H9 (cell line): ENCODE measurements at regions not wholly inside any gene's neighbourhood (a gene's known extent, or its start where the extent isn't known, plus 50 kb on each side); places are given as distances from the start of the nearest gene placed in this dataset.

ENCODE experiments used
- DNase-seq: peaks from one replicate; pipeline ENCODE4 v3.0.0-alpha.2; 2017
- H2AFZ ChIP-seq: one replicate; pipeline ENCODE4 v1.6.1; 2013; ENCODE audit warnings: mild to moderate bottlenecking, low read length, control low read depth, moderate library complexity
- H2AK5ac ChIP-seq: 2 replicates; pipeline ENCODE4 v1.6.1; 2013; ENCODE audit warnings: low read length, control low read depth, mixed read lengths; ENCODE audit not compliant: insufficient read length
- H2BK120ac ChIP-seq: one replicate; pipeline ENCODE4 v1.6.1; 2013; ENCODE audit warnings: low read depth, mild to moderate bottlenecking, low read length, control low read depth, inconsistent platforms; ENCODE audit not compliant: poor library complexity, severe bottlenecking
- H2BK12ac ChIP-seq: 2 replicates; pipeline ENCODE4 v1.6.1; 2013; ENCODE audit warnings: low read length, control low read depth, mixed read lengths, low read depth; ENCODE audit not compliant: insufficient read length
- H2BK15ac ChIP-seq: 2 replicates; pipeline ENCODE4 v1.6.1; 2013; ENCODE audit warnings: low read depth, low read length, control low read depth
- H2BK20ac ChIP-seq: one replicate; pipeline ENCODE4 v1.6.1; 2013; ENCODE audit warnings: low read depth, mild to moderate bottlenecking, low read length, control low read depth, inconsistent platforms; ENCODE audit not compliant: poor library complexity, severe bottlenecking
- H2BK5ac ChIP-seq: 2 replicates; pipeline ENCODE4 v1.6.1; 2013; ENCODE audit warnings: low read length, control low read depth, mixed read lengths; ENCODE audit not compliant: insufficient read length
- H3K14ac ChIP-seq: 2 replicates; pipeline ENCODE4 v1.6.1; 2013; ENCODE audit warnings: low read length, control low read depth; ENCODE audit not compliant: insufficient read depth
- H3K18ac ChIP-seq: 2 replicates; pipeline ENCODE4 v1.6.1; 2013; ENCODE audit warnings: low read depth, mild to moderate bottlenecking, mixed read lengths, low read length, control low read depth; ENCODE audit not compliant: insufficient read length
- H3K23ac ChIP-seq: 2 replicates; pipeline ENCODE4 v1.6.1; 2013; ENCODE audit warnings: low read length, control low read depth, mixed read lengths, low read depth; ENCODE audit not compliant: insufficient read length
- H3K23me2 ChIP-seq: 2 replicates; pipeline ENCODE4 v1.6.1; 2013; ENCODE audit warnings: low read depth, mild to moderate bottlenecking, mixed read lengths, low read length, control low read depth; ENCODE audit not compliant: insufficient read length, poor library complexity, severe bottlenecking
- H3K27ac ChIP-seq: 2 replicates; pipeline ENCODE4 v1.5.1; 2013; ENCODE audit warnings: low read length, control low read depth, mixed read lengths, low read depth; ENCODE audit not compliant: insufficient read length
- H3K27me3 ChIP-seq: 2 replicates; pipeline ENCODE4 v1.6.1; 2013; ENCODE audit warnings: low read length, control low read depth, inconsistent platforms; ENCODE audit not compliant: insufficient read depth
- H3K4ac ChIP-seq: 2 replicates; pipeline ENCODE4 v1.6.1; 2013; ENCODE audit warnings: low read depth, mild to moderate bottlenecking, control low read depth, inconsistent platforms, low read length, moderate library complexity
- H3K4me1 ChIP-seq: 2 replicates; pipeline ENCODE4 v1.6.1; 2013; ENCODE audit warnings: low read length, control low read depth, inconsistent platforms; ENCODE audit not compliant: insufficient read depth
- H3K4me2 ChIP-seq: 2 replicates; pipeline ENCODE4 v1.6.1; 2013; ENCODE audit warnings: low read length, control low read depth, mixed read lengths; ENCODE audit not compliant: insufficient read length, insufficient read depth
- H3K56ac ChIP-seq: 2 replicates; pipeline ENCODE4 v1.6.1; 2013; ENCODE audit warnings: low read depth, mild to moderate bottlenecking, mixed read lengths, low read length, control low read depth; ENCODE audit not compliant: insufficient read length
- H3K79me1 ChIP-seq: 2 replicates; pipeline ENCODE4 v1.6.1; 2013; ENCODE audit warnings: low read depth, mild to moderate bottlenecking, moderate library complexity, low read length, control low read depth, inconsistent platforms; ENCODE audit not compliant: insufficient read depth, poor library complexity, severe bottlenecking
- H3K79me2 ChIP-seq: 2 replicates; pipeline ENCODE4 v1.6.1; 2013; ENCODE audit warnings: low read length, control low read depth, inconsistent platforms; ENCODE audit not compliant: insufficient read depth
- H3K9ac ChIP-seq: 2 replicates; pipeline ENCODE4 v1.6.1; 2013; ENCODE audit warnings: low read length, control low read depth, mixed read lengths; ENCODE audit not compliant: insufficient read length; ENCODE audit errors: extremely low read depth
- H3K9me3 ChIP-seq: one replicate; pipeline ENCODE4 v1.6.1; 2013; ENCODE audit warnings: low read depth, low read length, inconsistent platforms; ENCODE audit not compliant: control insufficient read depth
- H3T11ph ChIP-seq: one replicate; pipeline ENCODE4 v1.6.1; 2013; ENCODE audit warnings: mild to moderate bottlenecking, low read length, control low read depth, inconsistent platforms
- H4K20me1 ChIP-seq: one replicate; pipeline ENCODE4 v1.6.1; 2013; ENCODE audit not compliant: control insufficient read depth, insufficient read length, insufficient read depth
- H4K5ac ChIP-seq: 2 replicates; pipeline ENCODE4 v1.6.1; 2013; ENCODE audit warnings: low read depth, mild to moderate bottlenecking, mixed read lengths, low read length, control low read depth; ENCODE audit not compliant: insufficient read length
- H4K8ac ChIP-seq: replicated peaks from 2 replicates; pipeline ENCODE4 v1.6.1; 2013; ENCODE audit warnings: low read length, control low read depth, mixed read lengths, low read depth; ENCODE audit not compliant: insufficient read length
- H4K91ac ChIP-seq: 2 replicates; pipeline ENCODE4 v1.6.1; 2013; ENCODE audit warnings: low read depth, mild to moderate bottlenecking, moderate library complexity, mixed read lengths, low read length, control low read depth; ENCODE audit not compliant: insufficient read length
- H3K27ac Mint-ChIP-seq, 3 experiments: 2 replicates in 2 of 3; 3 replicates in 1 of 3; pipeline ENCODE4 v1.8.0; 2020 to 2021; ENCODE audit warnings: mixed read lengths in 3 of 3, mild to moderate bottlenecking in 1 of 3, moderate library complexity in 1 of 3
- H3K27me3 Mint-ChIP-seq: 2 replicates; pipeline ENCODE4 v1.8.0; 2021; ENCODE audit warnings: low read depth, mild to moderate bottlenecking, moderate library complexity, mixed read lengths
- H3K36me3 Mint-ChIP-seq, 3 experiments: 2 replicates in 2 of 3; 3 replicates in 1 of 3; pipeline ENCODE4 v1.8.0; 2020 to 2021; ENCODE audit warnings: low read depth in 3 of 3, mixed read lengths in 3 of 3; ENCODE audit not compliant: insufficient read depth in 1 of 3
- H3K4me1 Mint-ChIP-seq, 2 experiments: 2 replicates each; pipeline ENCODE4 v1.8.0; 2020; ENCODE audit warnings: mixed read lengths in 2 of 2
- H3K4me3 Mint-ChIP-seq, 2 experiments: 2 replicates in 1 of 2; 3 replicates in 1 of 2; pipeline ENCODE4 v1.8.0; 2020 to 2021; ENCODE audit warnings: mild to moderate bottlenecking in 2 of 2, mixed read lengths in 2 of 2, moderate library complexity in 1 of 2
- H3K9me3 Mint-ChIP-seq, 2 experiments: 2 replicates in 1 of 2; 3 replicates in 1 of 2; pipeline ENCODE4 v1.8.0; 2020; ENCODE audit warnings: mild to moderate bottlenecking in 2 of 2, mixed read lengths in 2 of 2, moderate library complexity in 1 of 2
- CTCF ChIP-seq: fragments of 200-600 bp; sonication (generic); conservative IDR thresholded peaks from 3 replicates; pipeline ENCODE4 v1.8.0; 2021; ENCODE audit warnings: antibody characterized with exemption, mild to moderate bottlenecking
- WGBS: extraction: QIAGEN DNeasy Blood & Tissue Kit; methylation state at CpG from one replicate; pipeline ENCODE4 v1.1.7; 2013; ENCODE audit warnings: missing lambda C conversion rate, low lambda C conversion rate, mixed read lengths; ENCODE audit not compliant: insufficient read length; ENCODE audit errors: extremely low coverage; 5-methylcytosine and 5-hydroxymethylcytosine counted together

- no peak overlapping the region for H3K23ac ChIP-seq
- no peak overlapping the region for H3K9ac ChIP-seq
- Mint-ChIP-seq H3K27me3 (peaks cover 2% of the 10 kb centered on the region; the same call in 1 of the 2 replicates), H3K27ac (no peak overlapping the region), H3K36me3 (peaks cover 0 to 7% (median 3%) of the 10 kb centered on the region in 3 experiments; a peak in 3 of 7 replicates), H3K9me3 (peaks cover 5 to 6% of the 10 kb centered on the region in 2 experiments; a peak in 4 of 5 replicates), H3K4me1 (peaks cover 13 to 19% of the 10 kb centered on the region in 2 experiments), H3K4me3 (no peak overlapping the region)
- H3K79me2 ChIP-seq: no peaks in the 10 kb centered on the region
- H2BK15ac ChIP-seq: no peak overlapping the region
- H3K4me2 ChIP-seq: no peak overlapping the region
- no peak overlapping the region for H3K14ac ChIP-seq
- no peak for TF ChIP-seq CTCF
- H2BK120ac ChIP-seq: no peak overlapping the region
- H3K18ac ChIP-seq: no peak overlapping the region
- no peaks in the 10 kb centered on the region for H3K4me1 ChIP-seq
- H3K23me2 ChIP-seq: no peaks in the 10 kb centered on the region
- H4K20me1 ChIP-seq: no peaks in the 10 kb centered on the region
- no peaks in the 10 kb centered on the region for H3K27me3 ChIP-seq
- H3K4ac ChIP-seq: no peak overlapping the region
- H3K56ac ChIP-seq: no peak overlapping the region
- H2BK12ac ChIP-seq: no peak overlapping the region
- no CpG with 5 or more reads among the region's 3 CpGs for WGBS
- H2BK20ac ChIP-seq: no peak overlapping the region
- no peak overlapping the region for H4K91ac ChIP-seq
- H4K8ac ChIP-seq: no peak overlapping the region
- H2AFZ ChIP-seq: no peak overlapping the region
- H3K27ac ChIP-seq: no peak overlapping the region
- no peak overlapping the region for H4K5ac ChIP-seq
- no peak overlapping the region for H2AK5ac ChIP-seq
- no peak for DNase-seq
- H3K9me3 ChIP-seq: no peaks in the 10 kb centered on the region
- no peaks in the 10 kb centered on the region for H3K79me1 ChIP-seq
- no peak overlapping the region for H3T11ph ChIP-seq
- H2BK5ac ChIP-seq: no peak overlapping the region
These were observed 257.7 kb downstream of the ATG4C start for GRCh38 chr1:63041660-63042059.
